ENCODE measurements at regions not wholly inside any gene's neighbourhood (a gene's known extent, or its start where the extent isn't known, plus 50 kb on each side); places are given as distances from the start of the nearest gene placed in this dataset.

DNA sequence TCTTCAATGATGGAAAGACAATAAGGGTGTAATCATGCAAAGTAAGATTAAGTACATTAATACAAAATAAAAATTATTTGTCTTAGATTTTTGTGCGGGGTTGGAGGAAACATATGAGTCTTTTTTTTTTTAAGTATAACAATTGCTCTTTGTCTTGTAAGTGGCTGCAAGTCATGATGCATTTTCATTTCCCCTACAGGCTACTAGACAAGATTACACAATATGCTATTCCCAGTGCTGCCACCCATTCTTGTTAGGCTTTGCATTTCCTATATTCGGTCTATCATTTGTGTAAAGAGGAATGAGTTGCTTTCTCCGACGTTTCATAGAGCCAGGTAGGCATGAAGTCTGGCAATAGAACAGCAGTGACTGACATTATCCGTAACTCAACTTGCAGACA lies 294.2 kb upstream of the CYLC2 start:
- H3K9me3 ChIP-seq (ENCODE audit: low read length), result no peaks in the 10 kb centered on the region
- no peak overlapping the region for H3K4me2 ChIP-seq (ENCODE audit: low read length)
- no peak overlapping the region for H3K27ac ChIP-seq (ENCODE audit: low read length)
- TF ChIP-seq POLR2AphosphoS5 (IDR thresholded peaks at IDR 0.05) (no peak), SMC3 (conservative IDR thresholded peaks at IDR 0.05; ENCODE audit: poor library complexity) (no peak), EP300 (conservative IDR thresholded peaks at IDR 0.05; ENCODE audit: poor library complexity, severe bottlenecking) (no peak), TAF1 (IDR thresholded peaks at IDR 0.05; ENCODE audit: low read depth) (no peak), EZH2 (IDR thresholded peaks at IDR 0.05; ENCODE audit: borderline replicate concordance, insufficient read depth, low read length, poor library complexity, severe bottlenecking) (no peak), MXI1 (conservative IDR thresholded peaks at IDR 0.05; ENCODE audit: poor library complexity, severe bottlenecking) (no peak), RAD21 (conservative IDR thresholded peaks at IDR 0.05) (no peak)
- TF ChIP-seq, protein P1, sequence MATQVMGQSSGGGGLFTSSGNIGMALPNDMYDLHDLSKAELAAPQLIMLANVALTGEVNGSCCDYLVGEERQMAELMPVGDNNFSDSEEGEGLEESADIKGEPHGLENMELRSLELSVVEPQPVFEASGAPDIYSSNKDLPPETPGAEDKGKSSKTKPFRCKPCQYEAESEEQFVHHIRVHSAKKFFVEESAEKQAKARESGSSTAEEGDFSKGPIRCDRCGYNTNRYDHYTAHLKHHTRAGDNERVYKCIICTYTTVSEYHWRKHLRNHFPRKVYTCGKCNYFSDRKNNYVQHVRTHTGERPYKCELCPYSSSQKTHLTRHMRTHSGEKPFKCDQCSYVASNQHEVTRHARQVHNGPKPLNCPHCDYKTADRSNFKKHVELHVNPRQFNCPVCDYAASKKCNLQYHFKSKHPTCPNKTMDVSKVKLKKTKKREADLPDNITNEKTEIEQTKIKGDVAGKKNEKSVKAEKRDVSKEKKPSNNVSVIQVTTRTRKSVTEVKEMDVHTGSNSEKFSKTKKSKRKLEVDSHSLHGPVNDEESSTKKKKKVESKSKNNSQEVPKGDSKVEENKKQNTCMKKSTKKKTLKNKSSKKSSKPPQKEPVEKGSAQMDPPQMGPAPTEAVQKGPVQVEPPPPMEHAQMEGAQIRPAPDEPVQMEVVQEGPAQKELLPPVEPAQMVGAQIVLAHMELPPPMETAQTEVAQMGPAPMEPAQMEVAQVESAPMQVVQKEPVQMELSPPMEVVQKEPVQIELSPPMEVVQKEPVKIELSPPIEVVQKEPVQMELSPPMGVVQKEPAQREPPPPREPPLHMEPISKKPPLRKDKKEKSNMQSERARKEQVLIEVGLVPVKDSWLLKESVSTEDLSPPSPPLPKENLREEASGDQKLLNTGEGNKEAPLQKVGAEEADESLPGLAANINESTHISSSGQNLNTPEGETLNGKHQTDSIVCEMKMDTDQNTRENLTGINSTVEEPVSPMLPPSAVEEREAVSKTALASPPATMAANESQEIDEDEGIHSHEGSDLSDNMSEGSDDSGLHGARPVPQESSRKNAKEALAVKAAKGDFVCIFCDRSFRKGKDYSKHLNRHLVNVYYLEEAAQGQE (IDR thresholded peaks at IDR 0.05; ENCODE audit: borderline replicate concordance), result no peak
- TF ChIP-seq, protein P2, sequence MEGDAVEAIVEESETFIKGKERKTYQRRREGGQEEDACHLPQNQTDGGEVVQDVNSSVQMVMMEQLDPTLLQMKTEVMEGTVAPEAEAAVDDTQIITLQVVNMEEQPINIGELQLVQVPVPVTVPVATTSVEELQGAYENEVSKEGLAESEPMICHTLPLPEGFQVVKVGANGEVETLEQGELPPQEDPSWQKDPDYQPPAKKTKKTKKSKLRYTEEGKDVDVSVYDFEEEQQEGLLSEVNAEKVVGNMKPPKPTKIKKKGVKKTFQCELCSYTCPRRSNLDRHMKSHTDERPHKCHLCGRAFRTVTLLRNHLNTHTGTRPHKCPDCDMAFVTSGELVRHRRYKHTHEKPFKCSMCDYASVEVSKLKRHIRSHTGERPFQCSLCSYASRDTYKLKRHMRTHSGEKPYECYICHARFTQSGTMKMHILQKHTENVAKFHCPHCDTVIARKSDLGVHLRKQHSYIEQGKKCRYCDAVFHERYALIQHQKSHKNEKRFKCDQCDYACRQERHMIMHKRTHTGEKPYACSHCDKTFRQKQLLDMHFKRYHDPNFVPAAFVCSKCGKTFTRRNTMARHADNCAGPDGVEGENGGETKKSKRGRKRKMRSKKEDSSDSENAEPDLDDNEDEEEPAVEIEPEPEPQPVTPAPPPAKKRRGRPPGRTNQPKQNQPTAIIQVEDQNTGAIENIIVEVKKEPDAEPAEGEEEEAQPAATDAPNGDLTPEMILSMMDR (IDR thresholded peaks at IDR 0.05; ENCODE audit: poor library complexity, severe bottlenecking), result no peak
- H3K36me3 ChIP-seq (ENCODE audit: insufficient read depth, low read length), result no peaks in the 10 kb centered on the region
- no peaks in the 10 kb centered on the region for H3K79me2 ChIP-seq (replicated peaks; ENCODE audit: insufficient read depth, low read length)
- H3K9ac ChIP-seq (ENCODE audit: low read length), result no peak overlapping the region
- H3K9me2 ChIP-seq (ENCODE audit: insufficient read depth, low read length), result no peaks in the 10 kb centered on the region
- no peaks in the 10 kb centered on the region for H4K20me1 ChIP-seq (ENCODE audit: insufficient read depth)
- no peaks in the 10 kb centered on the region for H3K27me3 ChIP-seq (ENCODE audit: insufficient read depth, low read depth, low read length)
- H3F3A ChIP-seq (ENCODE audit: insufficient read depth, low read length, poor library complexity, severe bottlenecking), result no peaks in the 10 kb centered on the region
- no peak overlapping the region for H2AFZ ChIP-seq (ENCODE audit: low read depth, low read length)
- no peak overlapping the region for H3K4me3 ChIP-seq (ENCODE audit: low read length)

DNA sequence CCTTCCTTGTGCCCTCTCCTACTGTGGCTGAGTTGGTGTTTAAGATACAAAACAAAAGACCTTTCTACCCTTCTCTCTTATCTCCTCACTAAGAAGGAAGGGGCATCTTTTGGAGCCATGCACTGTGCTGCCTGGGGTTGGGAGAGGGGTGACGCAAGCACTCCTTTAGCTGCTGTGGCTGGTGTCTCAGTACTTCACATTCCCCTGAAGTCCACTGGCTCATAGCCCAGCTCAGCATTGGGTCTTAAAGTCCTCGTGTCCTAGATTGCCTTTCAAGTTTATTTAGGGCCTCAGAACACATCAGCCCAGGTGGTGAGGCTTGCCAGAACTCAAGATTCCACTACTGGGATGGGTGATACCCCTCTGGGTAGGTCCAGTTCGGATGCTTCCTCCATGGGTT lies 325.9 kb upstream of the CYLC2 start:
- no peaks in the 10 kb centered on the region for H3K79me2 ChIP-seq (replicated peaks; ENCODE audit: insufficient read depth, low read length)
- no peaks in the 10 kb centered on the region for H3K9me3 ChIP-seq (ENCODE audit: low read length)
- H3F3A ChIP-seq (ENCODE audit: insufficient read depth, low read length, poor library complexity, severe bottlenecking), result no peaks in the 10 kb centered on the region
- no peak overlapping the region for H3K4me2 ChIP-seq (ENCODE audit: low read length)
- H2AFZ ChIP-seq (ENCODE audit: low read depth, low read length), result no peak overlapping the region
- H3K27me3 ChIP-seq (ENCODE audit: insufficient read depth, low read depth, low read length), result no peaks in the 10 kb centered on the region
- no peak overlapping the region for H3K4me3 ChIP-seq (ENCODE audit: low read length)
- H4K20me1 ChIP-seq (ENCODE audit: insufficient read depth), result no peaks in the 10 kb centered on the region
- TF ChIP-seq, protein P1 (IDR thresholded peaks at IDR 0.05; ENCODE audit: borderline replicate concordance), result no peak
- TF ChIP-seq, protein P2 (IDR thresholded peaks at IDR 0.05; ENCODE audit: poor library complexity, severe bottlenecking), result no peak
- TF ChIP-seq MXI1 (conservative IDR thresholded peaks at IDR 0.05; ENCODE audit: poor library complexity, severe bottlenecking) (no peak), TAF1 (IDR thresholded peaks at IDR 0.05; ENCODE audit: low read depth) (no peak), POLR2AphosphoS5 (IDR thresholded peaks at IDR 0.05) (no peak), EP300 (conservative IDR thresholded peaks at IDR 0.05; ENCODE audit: poor library complexity, severe bottlenecking) (no peak), RAD21 (conservative IDR thresholded peaks at IDR 0.05) (no peak), SMC3 (conservative IDR thresholded peaks at IDR 0.05; ENCODE audit: poor library complexity) (no peak), EZH2 (IDR thresholded peaks at IDR 0.05; ENCODE audit: borderline replicate concordance, insufficient read depth, low read length, poor library complexity, severe bottlenecking) (no peak)
- H3K9ac ChIP-seq (ENCODE audit: low read length), result no peak overlapping the region
- no peaks in the 10 kb centered on the region for H3K36me3 ChIP-seq (ENCODE audit: insufficient read depth, low read length)
- no peak overlapping the region for H3K27ac ChIP-seq (ENCODE audit: low read length)
- no peaks in the 10 kb centered on the region for H3K9me2 ChIP-seq (ENCODE audit: insufficient read depth, low read length)

Measured in neural cell (in vitro differentiated cells).